T-helper 1 cell treated with Interleukin-12 subunit alpha and Interleukin-12 subunit beta and Interleukin-4 antibody, amounts not matched to agents 30 μg/mL and 1 μg/mL, for 36 hours (primary cell): ENCODE measurements at regions not wholly inside any gene's neighbourhood (a gene's known extent, or its start where the extent isn't known, plus 50 kb on each side); places are given as distances from the start of the nearest gene placed in this dataset.

Experiments used
- H3K27ac Mint-ChIP-seq: one replicate; pipeline ENCODE4 v1.8.0; 2021; ENCODE audit warnings: mild to moderate bottlenecking, mixed read lengths
- H3K27me3 Mint-ChIP-seq: one replicate; pipeline ENCODE4 v1.8.0; 2021; ENCODE audit warnings: low read depth, mixed read lengths
- H3K36me3 Mint-ChIP-seq: one replicate; pipeline ENCODE4 v1.8.0; 2021; ENCODE audit warnings: low read depth, mixed read lengths
- H3K4me1 Mint-ChIP-seq: one replicate; pipeline ENCODE4 v1.8.0; 2021; ENCODE audit warnings: low read depth, mixed read lengths
- H3K4me3 Mint-ChIP-seq: one replicate; pipeline ENCODE4 v1.8.0; 2021; ENCODE audit warnings: mild to moderate bottlenecking, moderate library complexity, mixed read lengths
- H3K9me3 Mint-ChIP-seq: one replicate; pipeline ENCODE4 v1.8.0; 2021; ENCODE audit warnings: mixed read lengths

- Mint-ChIP-seq H3K4me3 (no peak overlapping the region), H3K27me3 (no peaks in the 10 kb centered on the region), H3K4me1 (no peaks in the 10 kb centered on the region), H3K36me3 (no peaks in the 10 kb centered on the region), H3K27ac (no peak overlapping the region), H3K9me3 (no peaks in the 10 kb centered on the region)
Measured at GRCh38 chr3:110533089-110533488, 538.5 kb upstream of the NECTIN3 start.

DNA sequence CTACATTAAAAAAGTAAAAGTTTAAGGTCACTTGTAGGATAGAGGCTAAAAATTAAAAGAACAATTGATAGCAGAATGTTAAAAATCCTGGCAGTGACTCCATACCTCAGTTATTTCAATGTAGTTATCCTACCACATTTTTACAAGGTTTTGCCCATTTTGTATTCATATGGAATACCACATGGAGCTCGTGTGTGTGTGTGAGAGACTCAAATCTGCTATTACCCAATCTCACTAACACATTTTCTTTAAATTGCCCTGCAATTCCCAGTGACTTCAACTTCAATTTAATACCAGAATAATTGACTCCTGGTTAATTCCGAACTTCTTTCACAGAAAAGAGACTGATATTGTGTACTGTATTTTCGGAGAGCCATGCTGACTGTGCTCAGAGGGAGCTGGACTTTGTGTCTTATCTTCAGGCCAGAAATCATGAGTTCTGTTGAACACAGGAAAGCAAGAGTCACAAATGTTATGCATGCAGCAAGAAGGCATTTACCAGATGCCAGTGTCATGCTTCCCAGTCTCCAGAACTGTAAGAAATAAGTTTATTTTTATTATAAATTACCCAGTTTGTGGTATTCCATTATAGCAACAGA is 529.0 kb upstream of the NECTIN3 start:
- Mint-ChIP-seq H3K4me3 (no peak overlapping the region), H3K4me1 (no peaks in the 10 kb centered on the region), H3K9me3 (no peaks in the 10 kb centered on the region), H3K36me3 (no peaks in the 10 kb centered on the region), H3K27ac (no peak overlapping the region), H3K27me3 (no peaks in the 10 kb centered on the region)

DNA sequence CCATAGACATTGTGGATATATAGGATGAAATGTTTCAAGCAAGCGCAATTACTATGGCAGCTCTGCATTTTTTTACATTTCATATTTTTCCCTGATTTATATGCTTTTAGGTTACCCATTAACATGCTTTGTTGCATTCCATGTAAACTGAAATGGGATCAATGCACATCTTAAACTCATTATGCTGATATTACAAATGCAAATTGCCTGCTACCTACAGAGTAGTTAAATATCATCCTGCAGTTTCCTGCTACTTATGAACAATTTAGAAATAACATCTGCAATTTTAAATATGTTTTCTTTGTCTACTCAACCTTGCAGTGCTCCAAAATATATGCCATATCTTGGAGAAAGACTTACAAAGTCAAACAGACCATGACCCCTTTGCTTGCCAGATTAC is 526.9 kb upstream of the NECTIN3 start:
- no peaks in the 10 kb centered on the region for H3K4me1 Mint-ChIP-seq
- no peaks in the 10 kb centered on the region for H3K9me3 Mint-ChIP-seq
- no peak overlapping the region for H3K4me3 Mint-ChIP-seq
- H3K27me3 Mint-ChIP-seq: no peaks in the 10 kb centered on the region
- H3K27ac Mint-ChIP-seq: no peak overlapping the region
- H3K36me3 Mint-ChIP-seq: no peaks in the 10 kb centered on the region

- H3K4me1 Mint-ChIP-seq: no peaks in the 10 kb centered on the region
- no peaks in the 10 kb centered on the region for H3K36me3 Mint-ChIP-seq
- no peaks in the 10 kb centered on the region for H3K9me3 Mint-ChIP-seq
- H3K4me3 Mint-ChIP-seq: no peak overlapping the region
- no peaks in the 10 kb centered on the region for H3K27me3 Mint-ChIP-seq
- H3K27ac Mint-ChIP-seq: no peak overlapping the region
Measured at GRCh38 chr3:110550511-110550910, 521.1 kb upstream of the NECTIN3 start.

DNA sequence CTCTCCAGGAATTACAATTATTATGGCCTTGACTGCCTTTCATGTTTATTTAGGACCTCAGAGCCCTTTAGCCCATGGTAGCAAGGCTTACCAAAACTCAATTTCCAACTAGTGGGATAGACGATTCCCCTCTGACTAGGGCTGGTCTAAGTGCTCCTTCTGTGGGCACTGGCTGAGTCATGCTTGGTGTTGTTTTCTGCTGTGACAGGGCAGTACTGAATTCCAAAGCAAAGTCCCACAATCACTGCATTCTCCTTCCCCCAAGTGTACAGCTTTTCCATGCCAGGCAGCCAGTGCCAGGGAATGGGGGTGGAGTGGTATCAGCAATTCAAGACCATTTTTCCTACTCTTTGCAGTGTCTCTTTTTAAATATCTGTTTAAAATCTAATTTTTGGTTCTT is 509.0 kb upstream of the NECTIN3 start:
- H3K27ac Mint-ChIP-seq: no peak overlapping the region
- no peaks in the 10 kb centered on the region for H3K27me3 Mint-ChIP-seq
- peaks cover 6% of the 10 kb centered on the region for H3K9me3 Mint-ChIP-seq

DNA sequence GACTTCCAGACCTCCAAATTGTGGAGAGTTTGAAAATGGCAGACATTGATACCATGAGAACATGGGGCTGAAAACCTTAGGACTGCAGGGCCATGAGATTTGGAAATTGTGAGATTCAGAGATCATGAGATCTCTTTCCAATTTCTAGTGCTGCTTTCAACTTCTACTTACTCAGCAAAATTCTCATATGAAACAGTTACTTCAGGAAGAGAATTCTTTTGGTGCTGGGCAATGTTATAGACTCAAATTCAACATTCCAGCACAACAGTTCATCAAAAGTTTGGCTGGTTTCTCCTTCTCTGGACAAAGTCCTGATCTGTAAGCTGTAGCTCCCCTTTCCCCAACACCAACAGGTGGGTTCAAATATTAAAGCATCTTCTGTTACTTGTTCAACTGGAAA is 506.9 kb upstream of the NECTIN3 start:
- no peaks in the 10 kb centered on the region for H3K4me1 Mint-ChIP-seq
- H3K27ac Mint-ChIP-seq: no peak overlapping the region
- H3K4me3 Mint-ChIP-seq: no peak overlapping the region

More for the DNA sequence above, 509.0 kb upstream of the NECTIN3 start:
- Mint-ChIP-seq H3K4me1 (no peaks in the 10 kb centered on the region), H3K4me3 (no peak overlapping the region), H3K36me3 (no peaks in the 10 kb centered on the region)

DNA sequence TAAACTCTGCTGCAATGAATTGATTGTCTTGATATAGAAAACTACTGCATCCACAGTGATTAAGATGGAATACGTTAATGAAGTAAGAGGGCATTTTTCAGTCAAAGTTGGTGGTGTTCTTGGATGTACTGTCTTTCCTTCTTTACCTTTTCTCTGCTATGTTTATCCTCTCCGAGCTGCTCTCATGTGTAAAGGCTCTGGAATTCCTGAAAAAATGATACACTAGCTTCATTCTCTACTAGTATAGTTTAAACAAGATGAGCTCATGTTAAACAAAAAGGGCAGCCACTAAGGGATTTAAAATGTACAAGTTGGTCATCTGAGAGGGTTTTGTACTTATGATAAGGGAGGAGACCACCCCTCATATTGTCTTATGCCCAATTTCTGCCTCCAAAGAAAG is 504.6 kb upstream of the NECTIN3 start:
- Mint-ChIP-seq H3K27ac (no peak overlapping the region), H3K27me3 (no peaks in the 10 kb centered on the region), H3K9me3 (no peaks in the 10 kb centered on the region), H3K36me3 (no peaks in the 10 kb centered on the region), H3K4me3 (no peak overlapping the region), H3K4me1 (no peaks in the 10 kb centered on the region)

More for the DNA sequence above, 506.9 kb upstream of the NECTIN3 start:
- Mint-ChIP-seq H3K27me3 (no peaks in the 10 kb centered on the region), H3K36me3 (no peaks in the 10 kb centered on the region), H3K9me3 (peaks cover 6% of the 10 kb centered on the region)

DNA sequence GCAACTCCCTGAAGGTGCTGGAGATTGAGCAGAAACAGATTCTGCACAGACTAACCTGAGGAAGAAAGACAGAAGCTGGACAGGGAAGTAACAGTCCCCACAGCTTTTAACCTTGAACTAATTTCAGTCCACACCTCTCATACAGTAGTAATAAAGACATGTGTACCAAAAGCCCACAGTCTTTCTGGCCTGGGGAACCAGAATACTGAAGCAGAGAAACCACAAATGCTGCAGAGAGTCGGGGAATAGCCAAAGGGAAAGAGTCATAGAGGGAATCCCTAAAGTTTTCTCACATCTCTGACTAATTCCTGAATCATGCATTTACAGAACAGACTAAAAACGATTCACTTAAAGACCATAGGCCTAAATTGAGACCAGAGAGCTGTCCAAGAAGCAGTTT is 503.4 kb upstream of the NECTIN3 start:
- Mint-ChIP-seq H3K27me3 (no peaks in the 10 kb centered on the region), H3K27ac (no peak overlapping the region), H3K9me3 (no peaks in the 10 kb centered on the region), H3K4me1 (no peaks in the 10 kb centered on the region), H3K36me3 (no peaks in the 10 kb centered on the region), H3K4me3 (no peak overlapping the region)

GRCh38 chr3:110569073-110569472 is 502.5 kb upstream of the NECTIN3 start:
- no peaks in the 10 kb centered on the region for H3K36me3 Mint-ChIP-seq
- H3K4me1 Mint-ChIP-seq: no peaks in the 10 kb centered on the region
- no peaks in the 10 kb centered on the region for H3K9me3 Mint-ChIP-seq
- H3K4me3 Mint-ChIP-seq: no peak overlapping the region
- no peak overlapping the region for H3K27ac Mint-ChIP-seq
- H3K27me3 Mint-ChIP-seq: no peaks in the 10 kb centered on the region

DNA sequence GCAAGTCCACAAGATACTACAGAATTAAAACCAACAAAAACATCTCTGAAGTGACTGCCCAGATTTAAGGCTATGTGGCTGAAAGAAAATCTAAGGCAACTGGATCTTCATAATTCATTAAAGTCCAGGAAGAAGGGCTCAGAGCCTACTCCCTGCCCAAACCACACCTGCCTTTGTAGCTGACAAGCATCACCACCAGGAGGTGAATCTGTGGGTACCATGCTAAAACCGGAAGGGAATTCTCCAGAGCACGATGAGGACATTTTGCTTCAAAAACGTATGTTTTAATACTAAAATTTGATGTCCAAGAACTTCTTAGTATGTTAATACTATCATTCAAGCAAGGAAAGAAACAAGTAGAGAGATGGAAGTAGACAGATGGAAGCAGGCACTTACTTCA is 495.9 kb upstream of the NECTIN3 start:
- Mint-ChIP-seq H3K27me3 (no peaks in the 10 kb centered on the region), H3K36me3 (no peaks in the 10 kb centered on the region), H3K27ac (no peak overlapping the region), H3K4me1 (no peaks in the 10 kb centered on the region), H3K4me3 (no peak overlapping the region), H3K9me3 (no peaks in the 10 kb centered on the region)

DNA sequence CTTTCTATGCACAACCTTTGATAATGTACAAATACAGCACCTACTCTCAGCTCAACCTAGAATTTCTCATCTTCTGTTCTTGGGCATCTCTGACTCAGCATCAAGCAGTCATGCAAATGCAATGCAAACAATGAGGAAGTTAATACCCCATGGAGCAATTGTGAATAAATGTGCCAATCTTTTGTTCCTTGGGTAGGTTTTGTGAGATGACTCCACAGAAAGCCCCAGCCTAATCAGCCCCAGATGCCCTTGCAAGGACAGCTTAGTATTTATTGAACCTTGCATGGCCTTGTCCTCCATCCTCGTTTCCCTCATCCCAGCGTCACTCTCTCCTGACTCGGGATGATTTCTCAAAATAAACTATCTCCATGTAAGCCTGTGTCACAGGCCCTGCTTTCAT is 494.7 kb upstream of the NECTIN3 start:
- no peaks in the 10 kb centered on the region for H3K36me3 Mint-ChIP-seq
- H3K9me3 Mint-ChIP-seq: no peaks in the 10 kb centered on the region
- no peaks in the 10 kb centered on the region for H3K27me3 Mint-ChIP-seq
- H3K4me1 Mint-ChIP-seq: no peaks in the 10 kb centered on the region
- H3K4me3 Mint-ChIP-seq: no peak overlapping the region
- H3K27ac Mint-ChIP-seq: no peak overlapping the region

GRCh38 chr3:110577854-110578253 is 493.8 kb upstream of the NECTIN3 start:
- H3K4me3 Mint-ChIP-seq: no peak overlapping the region
- no peaks in the 10 kb centered on the region for H3K27me3 Mint-ChIP-seq
- no peak overlapping the region for H3K27ac Mint-ChIP-seq
- no peaks in the 10 kb centered on the region for H3K9me3 Mint-ChIP-seq
- H3K4me1 Mint-ChIP-seq: no peaks in the 10 kb centered on the region
- no peaks in the 10 kb centered on the region for H3K36me3 Mint-ChIP-seq

DNA sequence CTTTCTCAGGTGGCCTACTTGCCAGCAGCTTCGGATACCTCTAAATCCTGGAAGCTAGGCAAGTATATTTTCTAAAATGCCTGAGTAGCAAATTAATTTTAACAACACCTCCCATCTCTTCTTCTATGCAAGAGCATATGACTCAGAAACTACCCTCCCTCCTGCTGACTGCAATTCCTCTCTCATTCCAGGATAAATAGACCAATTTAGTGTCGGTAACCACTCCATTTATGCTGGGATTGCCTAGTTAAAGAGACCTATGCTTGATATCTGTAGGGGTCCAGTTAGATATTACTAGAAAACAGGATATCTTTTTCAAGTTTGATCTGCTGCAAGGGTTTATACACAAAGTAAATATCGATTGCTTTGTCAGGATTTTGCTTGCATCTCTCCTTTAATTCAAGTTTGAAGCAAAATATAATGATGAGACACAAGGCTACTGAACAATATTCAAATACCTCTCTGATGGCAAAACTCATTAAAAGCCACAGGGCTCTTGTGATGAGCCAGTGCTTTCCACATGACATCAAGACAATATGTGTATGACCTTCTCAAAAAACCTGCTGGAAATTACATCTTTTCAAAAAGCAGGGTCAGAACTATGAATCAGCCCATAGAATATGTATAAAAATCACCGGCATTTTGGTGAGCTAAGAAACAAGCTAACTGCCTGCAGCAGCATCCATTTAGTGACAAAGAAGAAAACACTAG is 491.6 kb upstream of the NECTIN3 start:
- Mint-ChIP-seq H3K36me3 (no peaks in the 10 kb centered on the region), H3K4me3 (no peak overlapping the region), H3K9me3 (no peaks in the 10 kb centered on the region), H3K4me1 (no peaks in the 10 kb centered on the region), H3K27me3 (no peaks in the 10 kb centered on the region), H3K27ac (no peak overlapping the region)

DNA sequence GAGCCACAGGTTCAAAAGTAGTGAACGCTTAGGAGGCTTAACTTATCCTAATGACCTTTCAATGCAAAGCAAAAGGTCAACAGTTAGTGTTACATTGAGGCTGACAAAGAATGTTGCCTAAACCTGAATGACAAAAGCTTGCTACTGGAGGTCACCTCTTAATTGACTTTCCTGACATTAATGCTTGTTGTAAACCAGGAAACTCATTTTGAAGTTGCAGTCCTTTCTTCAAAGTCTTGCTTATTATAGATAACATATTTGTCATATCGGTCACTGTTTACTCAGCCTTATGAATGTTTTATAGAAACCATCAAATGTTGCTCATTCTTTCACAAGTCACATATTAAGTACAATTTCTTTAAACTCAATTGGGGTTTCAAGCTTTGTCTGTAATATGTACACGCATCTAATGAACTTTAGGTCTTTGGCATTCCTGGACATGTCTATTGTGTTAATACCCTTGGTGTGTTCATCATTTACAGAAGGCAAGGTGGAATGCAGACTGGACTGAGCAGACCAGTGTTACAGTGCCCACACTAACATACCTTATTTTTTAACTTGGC is 488.2 kb upstream of the NECTIN3 start:
- Mint-ChIP-seq H3K4me1 (no peaks in the 10 kb centered on the region), H3K36me3 (no peaks in the 10 kb centered on the region), H3K4me3 (no peak overlapping the region), H3K9me3 (no peaks in the 10 kb centered on the region), H3K27ac (no peak overlapping the region), H3K27me3 (no peaks in the 10 kb centered on the region)

- H3K4me1 Mint-ChIP-seq: no peaks in the 10 kb centered on the region
- no peaks in the 10 kb centered on the region for H3K9me3 Mint-ChIP-seq
- no peak overlapping the region for H3K27ac Mint-ChIP-seq
- H3K36me3 Mint-ChIP-seq: no peaks in the 10 kb centered on the region
- no peaks in the 10 kb centered on the region for H3K27me3 Mint-ChIP-seq
- H3K4me3 Mint-ChIP-seq: no peak overlapping the region
Measured at GRCh38 chr3:110588906-110589305, 482.7 kb upstream of the NECTIN3 start.
